Activated naive CD4-positive, alpha-beta T cell treated with anti-CD3 and anti-CD28 coated beads for 36 hours (primary cell): ENCODE measurements at regions not wholly inside any gene's neighbourhood (a gene's known extent, or its start where the extent isn't known, plus 50 kb on each side); places are given as distances from the start of the nearest gene placed in this dataset.

Experiments used
- CTCF ChIA-PET: fragments of 350-600 bp; sonication (Branson Sonifier 250); formaldehyde crosslinking; loops from one replicate; lab custom pipeline; 2021; ENCODE audit warnings: antibody characterized with exemption; lab: Charles Lee
- DNase-seq: peaks from one replicate; pipeline ENCODE4 v3.0.0-alpha.2; 2020
- H3K27ac Mint-ChIP-seq: one replicate; pipeline ENCODE4 v1.8.0; 2021; ENCODE audit warnings: mild to moderate bottlenecking, mixed read lengths
- H3K27me3 Mint-ChIP-seq: one replicate; pipeline ENCODE4 v1.8.0; 2021; ENCODE audit warnings: low read depth, mixed read lengths
- H3K36me3 Mint-ChIP-seq: one replicate; pipeline ENCODE4 v1.8.0; 2021; ENCODE audit warnings: low read depth, mixed read lengths
- H3K4me1 Mint-ChIP-seq: one replicate; pipeline ENCODE4 v1.8.0; 2021; ENCODE audit warnings: low read depth, mixed read lengths
- H3K4me3 Mint-ChIP-seq: one replicate; pipeline ENCODE4 v1.8.0; 2021; ENCODE audit warnings: mild to moderate bottlenecking, moderate library complexity, mixed read lengths
- H3K9me3 Mint-ChIP-seq: one replicate; pipeline ENCODE4 v1.8.0; 2021; ENCODE audit warnings: mixed read lengths
- intact Hi-C: fragments of 100-400 bp; cut with micrococcal nuclease; formaldehyde crosslinking; loops from one replicate; pipeline ENCODE4 v1.15.1; 2023

DNA sequence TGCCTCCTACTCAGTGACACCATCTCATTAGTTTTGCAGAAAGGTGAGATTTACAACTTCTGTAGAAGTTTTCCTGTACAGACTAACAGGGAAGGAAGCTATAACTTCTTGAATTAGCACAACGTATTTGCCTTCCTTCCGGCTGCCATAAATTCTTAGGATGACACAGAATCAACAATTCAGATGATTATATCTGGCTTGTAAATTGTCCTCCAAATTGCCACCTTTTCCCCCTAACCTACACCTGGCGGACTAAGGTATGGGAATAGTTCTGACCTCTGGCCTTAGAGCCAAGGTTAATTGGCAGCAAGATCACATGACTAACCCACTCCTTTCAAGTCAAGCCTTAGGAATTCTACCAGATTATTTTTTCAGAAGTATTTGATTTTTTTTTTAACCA lies 284.3 kb downstream of the LMO4 start:
- no peak overlapping the region for H3K27ac Mint-ChIP-seq
- CTCF ChIA-PET: no interaction called here
- intact Hi-C loops: no loop called here
- H3K9me3 Mint-ChIP-seq: no peaks in the 10 kb centered on the region
- H3K4me3 Mint-ChIP-seq: no peak overlapping the region
- no peaks in the 10 kb centered on the region for H3K36me3 Mint-ChIP-seq
- no peak for DNase-seq
- H3K4me1 Mint-ChIP-seq: no peaks in the 10 kb centered on the region
- H3K27me3 Mint-ChIP-seq: no peaks in the 10 kb centered on the region

DNA sequence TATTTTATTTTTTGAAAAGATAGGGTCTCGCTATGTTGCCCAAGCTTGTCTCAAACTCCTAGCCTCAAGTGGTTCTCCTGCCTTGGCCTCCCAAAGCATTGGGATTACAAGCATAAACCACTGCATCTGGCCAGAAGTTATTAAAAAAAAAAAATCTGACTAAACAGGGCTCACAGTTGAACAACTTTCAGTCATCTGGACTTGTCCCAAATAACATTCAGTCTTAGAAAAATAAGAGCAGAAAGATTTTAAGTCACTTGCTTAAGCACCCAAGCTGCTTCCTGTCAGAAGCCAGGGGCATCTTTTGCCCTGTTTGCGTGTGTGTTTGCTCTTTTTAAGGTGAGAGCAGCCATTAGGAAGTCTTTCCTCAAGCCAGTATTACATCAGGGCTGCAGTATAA lies 286.8 kb downstream of the LMO4 start:
- CTCF ChIA-PET: interaction anchor here (0.7 kb wide), 1 partner anchor 28 kb away, joined by 7 read pairs; no protein-coding TSS in a partner anchor
- H3K27me3 Mint-ChIP-seq: no peaks in the 10 kb centered on the region
- no peaks in the 10 kb centered on the region for H3K36me3 Mint-ChIP-seq
- no peak for DNase-seq
- no peaks in the 10 kb centered on the region for H3K4me1 Mint-ChIP-seq
- no peak overlapping the region for H3K4me3 Mint-ChIP-seq
- intact Hi-C loops: no loop called here
- H3K27ac Mint-ChIP-seq: no peak overlapping the region
- peaks cover 2% of the 10 kb centered on the region for H3K9me3 Mint-ChIP-seq

DNA sequence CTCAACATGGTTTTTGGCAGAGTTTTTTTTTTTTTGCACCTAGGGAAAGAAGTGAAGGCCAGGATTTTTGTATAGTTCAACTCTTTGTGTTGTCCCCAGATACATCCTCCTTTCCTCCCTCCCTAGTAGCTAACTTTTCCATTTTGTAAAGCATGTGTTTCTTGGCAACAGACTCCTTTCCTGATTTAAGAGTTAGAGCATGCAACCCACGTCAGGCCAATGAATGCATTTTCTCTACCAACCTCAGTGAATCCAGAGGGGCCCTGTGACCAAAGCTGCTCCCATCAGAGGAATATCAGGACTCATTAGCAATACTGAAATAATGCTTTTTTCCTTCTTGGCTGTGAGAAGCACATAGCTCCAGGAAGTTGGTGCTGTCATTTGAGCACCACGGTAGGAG lies 287.2 kb downstream of the LMO4 start:
- Mint-ChIP-seq H3K36me3 (no peaks in the 10 kb centered on the region), H3K9me3 (peaks cover 2% of the 10 kb centered on the region), H3K27me3 (no peaks in the 10 kb centered on the region), H3K4me3 (no peak overlapping the region), H3K4me1 (no peaks in the 10 kb centered on the region), H3K27ac (no peak overlapping the region)
- intact Hi-C loops: no loop called here
- CTCF ChIA-PET: interaction anchor here (0.7 kb wide), 1 partner anchor 28 kb away, joined by 7 read pairs; no protein-coding TSS in a partner anchor
- no peak for DNase-seq

DNA sequence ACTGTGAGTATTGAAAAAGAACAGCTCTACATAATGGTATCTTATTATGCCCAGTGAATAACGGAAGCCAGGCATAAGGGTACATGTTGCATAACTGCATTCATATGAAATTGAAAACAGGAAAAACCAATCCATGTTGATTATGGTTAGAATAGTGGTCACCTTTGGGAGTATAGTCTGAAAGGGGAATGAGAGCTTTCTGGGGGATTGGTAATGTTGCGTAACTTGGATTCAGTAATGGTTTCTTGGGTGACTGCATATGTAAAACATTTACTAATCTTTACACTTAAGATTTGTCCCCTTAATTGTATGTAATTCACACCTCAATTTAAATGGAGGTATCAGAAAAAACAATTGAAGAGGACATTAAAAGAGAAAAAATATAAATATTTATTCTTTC lies 292.1 kb downstream of the LMO4 start:
- H3K27me3 Mint-ChIP-seq: peaks cover 6% of the 10 kb centered on the region
- H3K4me1 Mint-ChIP-seq: no peaks in the 10 kb centered on the region
- CTCF ChIA-PET: no interaction called here
- no peak overlapping the region for H3K4me3 Mint-ChIP-seq
- H3K36me3 Mint-ChIP-seq: no peaks in the 10 kb centered on the region
- peaks cover 2% of the 10 kb centered on the region for H3K9me3 Mint-ChIP-seq
- no peak for DNase-seq
- no peak overlapping the region for H3K27ac Mint-ChIP-seq
- intact Hi-C loops: no loop called here

DNA sequence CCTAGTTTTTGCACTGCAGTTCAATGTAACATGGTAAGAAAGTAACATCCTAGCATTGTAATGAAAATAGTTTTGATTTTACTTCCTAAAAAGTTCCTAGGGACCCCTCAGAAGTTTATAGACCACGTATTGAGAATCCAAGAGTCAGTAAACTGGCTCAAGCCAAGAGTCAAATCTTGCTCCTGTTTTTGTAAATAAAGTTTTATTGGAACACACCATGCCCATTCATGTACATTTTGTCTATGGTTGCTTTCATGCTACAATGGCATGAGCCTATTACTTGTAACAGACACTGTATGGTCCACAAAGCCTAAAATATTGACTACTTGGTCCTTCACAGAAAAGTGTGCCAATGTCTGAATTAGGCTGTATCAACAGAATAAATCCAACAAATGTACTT lies 301.0 kb downstream of the LMO4 start:
- no peak for DNase-seq
- H3K27ac Mint-ChIP-seq: no peak overlapping the region
- intact Hi-C loops: loop anchor here (10.0 kb wide), 1 partner anchor 305 kb away; the partner anchor contains the start of gene LMO4
- H3K36me3 Mint-ChIP-seq: no peaks in the 10 kb centered on the region
- CTCF ChIA-PET: no interaction called here
- H3K4me3 Mint-ChIP-seq: no peak overlapping the region
- no peaks in the 10 kb centered on the region for H3K9me3 Mint-ChIP-seq
- H3K4me1 Mint-ChIP-seq: no peaks in the 10 kb centered on the region
- H3K27me3 Mint-ChIP-seq: no peaks in the 10 kb centered on the region

DNA sequence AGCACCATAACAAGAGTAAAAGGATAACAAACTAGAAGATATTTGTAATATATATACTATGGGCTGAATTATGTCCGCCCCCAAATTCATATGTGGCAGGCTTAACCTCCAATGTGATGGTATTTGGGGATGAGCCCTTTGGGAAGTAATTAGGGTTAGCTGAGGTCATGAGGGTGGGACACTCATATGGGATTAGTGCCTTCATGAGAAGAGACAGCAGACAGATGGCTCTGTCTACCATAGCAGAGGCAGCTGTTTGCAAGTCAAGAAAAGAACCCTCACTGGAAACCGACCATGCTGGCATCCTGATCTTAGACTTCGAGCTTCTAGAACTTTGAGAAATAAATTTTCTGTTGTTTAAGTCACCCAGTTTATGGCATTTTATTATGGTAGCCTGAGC lies 303.6 kb downstream of the LMO4 start:
- intact Hi-C loops: loop anchor here (10.0 kb wide), 1 partner anchor 307 kb away; the partner anchor contains the start of gene LMO4
- no peaks in the 10 kb centered on the region for H3K27me3 Mint-ChIP-seq
- CTCF ChIA-PET: no interaction called here
- no peak overlapping the region for H3K4me3 Mint-ChIP-seq
- no peaks in the 10 kb centered on the region for H3K4me1 Mint-ChIP-seq
- no peak for DNase-seq
- H3K36me3 Mint-ChIP-seq: no peaks in the 10 kb centered on the region
- H3K9me3 Mint-ChIP-seq: no peaks in the 10 kb centered on the region
- no peak overlapping the region for H3K27ac Mint-ChIP-seq

DNA sequence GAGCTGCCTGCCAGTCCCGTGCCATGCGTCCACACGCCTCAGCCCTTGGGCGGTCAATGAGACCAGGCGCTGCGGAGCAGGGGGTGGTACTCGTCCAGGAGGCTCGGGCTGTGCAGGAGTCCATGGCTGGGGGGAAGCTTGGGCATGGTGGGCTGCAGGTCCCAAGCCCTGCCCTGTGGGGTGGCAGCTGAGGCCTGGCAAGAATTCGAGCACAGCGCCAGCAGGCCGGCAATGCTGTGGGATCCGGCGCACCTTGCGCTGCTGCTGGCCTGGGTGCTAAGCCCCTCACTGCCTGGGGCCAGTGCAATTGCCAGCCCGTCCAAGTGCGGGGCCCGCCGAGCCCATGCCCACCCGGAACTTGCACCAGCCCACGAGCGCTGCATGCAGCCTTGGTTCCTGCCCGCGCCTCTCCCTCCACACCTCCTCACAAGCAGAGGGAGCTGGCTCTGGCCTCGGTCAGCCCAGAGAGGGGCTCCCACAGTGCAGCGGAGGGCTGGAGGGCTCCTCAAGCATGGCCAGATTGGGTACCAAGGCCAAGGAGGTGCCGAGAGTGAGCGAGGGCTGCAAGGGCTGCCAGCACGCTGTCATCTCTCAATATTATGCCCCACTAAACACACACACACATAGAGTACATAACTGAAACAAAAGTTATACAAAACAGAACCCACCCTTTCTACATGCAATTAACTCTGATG lies 307.7 kb downstream of the LMO4 start:
- DNase-seq: no peak
- H3K9me3 Mint-ChIP-seq: no peaks in the 10 kb centered on the region
- no peaks in the 10 kb centered on the region for H3K27me3 Mint-ChIP-seq
- no peaks in the 10 kb centered on the region for H3K36me3 Mint-ChIP-seq
- intact Hi-C loops: loop anchor here (10.0 kb wide), 1 partner anchor 312 kb away; the partner anchor contains the start of gene LMO4
- no peak overlapping the region for H3K4me3 Mint-ChIP-seq
- no peak overlapping the region for H3K27ac Mint-ChIP-seq
- no peaks in the 10 kb centered on the region for H3K4me1 Mint-ChIP-seq
- CTCF ChIA-PET: no interaction called here

DNA sequence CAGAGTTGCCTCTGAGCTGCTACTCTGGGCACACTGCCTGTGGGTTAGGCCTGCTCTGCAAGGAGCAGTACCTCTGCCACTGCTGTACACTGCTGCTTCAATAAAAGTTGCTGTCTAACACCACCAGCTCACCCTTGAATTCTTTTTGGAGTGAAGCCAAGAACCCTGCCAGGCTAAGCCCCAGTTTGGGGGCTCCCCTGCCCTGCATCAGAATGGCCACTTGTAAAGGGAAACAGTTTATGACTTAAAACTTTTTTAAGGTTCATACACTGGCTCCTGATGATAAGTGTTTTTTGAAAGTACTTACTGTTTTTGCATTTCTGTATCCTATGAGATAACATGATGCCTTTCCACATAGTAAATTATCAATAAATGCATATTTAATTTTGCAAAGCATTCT lies 310.0 kb downstream of the LMO4 start:
- Mint-ChIP-seq H3K9me3 (no peaks in the 10 kb centered on the region), H3K4me1 (no peaks in the 10 kb centered on the region), H3K27me3 (peaks cover 2% of the 10 kb centered on the region), H3K4me3 (no peak overlapping the region), H3K36me3 (no peaks in the 10 kb centered on the region), H3K27ac (no peak overlapping the region)
- CTCF ChIA-PET: interaction anchor here (0.6 kb wide), 1 partner anchor 306 kb away, joined by 3 read pairs; no protein-coding TSS in a partner anchor
- intact Hi-C loops: loop anchor here (10.0 kb wide), 1 partner anchor 314 kb away; the partner anchor contains the start of gene LMO4
- no peak for DNase-seq

DNA sequence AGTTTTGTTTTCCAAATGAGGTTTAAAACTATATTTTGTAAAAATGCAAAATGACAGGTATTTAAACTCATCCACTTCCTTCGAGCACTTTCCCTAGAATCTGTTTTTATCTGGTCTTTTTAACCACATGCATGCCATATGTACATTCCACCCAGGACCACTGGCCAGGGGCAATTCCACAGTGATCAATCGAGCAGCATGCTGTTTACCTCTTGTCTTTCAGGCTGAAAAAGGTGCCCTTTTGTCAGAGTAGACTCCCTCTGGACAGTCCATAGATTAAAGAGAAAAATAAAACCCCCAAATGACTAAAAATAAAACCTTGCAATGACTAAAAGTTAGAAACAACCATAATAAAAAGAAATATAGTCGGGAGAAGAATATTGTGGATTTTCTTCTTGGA lies 313.3 kb downstream of the LMO4 start:
- H3K9me3 Mint-ChIP-seq: no peaks in the 10 kb centered on the region
- peaks cover 2% of the 10 kb centered on the region for H3K27me3 Mint-ChIP-seq
- intact Hi-C loops: no loop called here
- H3K4me1 Mint-ChIP-seq: no peaks in the 10 kb centered on the region
- CTCF ChIA-PET: no interaction called here
- no peak overlapping the region for H3K27ac Mint-ChIP-seq
- no peak overlapping the region for H3K4me3 Mint-ChIP-seq
- no peaks in the 10 kb centered on the region for H3K36me3 Mint-ChIP-seq
- DNase-seq: no peak

DNA sequence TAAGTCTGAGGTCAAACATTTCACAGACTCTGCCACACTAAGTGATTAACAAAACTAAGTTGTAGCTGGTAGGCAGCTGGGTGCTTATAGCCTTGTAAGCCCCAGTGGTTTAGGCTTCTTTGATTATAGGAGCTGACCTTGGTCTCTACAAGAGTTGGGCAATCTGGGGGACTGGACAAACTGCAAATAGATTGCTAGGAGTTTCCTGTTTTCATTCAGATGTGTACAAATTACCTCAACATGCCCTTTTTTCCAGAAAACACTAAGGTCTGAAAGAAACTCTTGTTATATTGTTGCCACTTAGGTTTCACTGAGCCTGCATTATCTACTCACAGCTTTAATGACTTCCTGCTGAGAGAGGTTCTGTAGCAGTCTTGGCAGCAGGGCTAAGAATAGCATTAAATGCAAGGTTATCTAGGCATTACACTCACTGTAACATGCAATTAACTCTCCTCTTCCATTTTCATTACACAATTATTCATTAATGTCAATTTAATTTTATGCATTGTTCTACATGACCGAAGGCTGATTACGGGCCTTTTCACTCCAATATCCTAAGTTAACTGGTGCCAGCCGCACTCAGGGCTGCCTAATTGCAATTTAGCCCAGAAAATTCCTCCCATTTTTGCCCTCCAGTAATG lies 314.0 kb downstream of the LMO4 start:
- no peaks in the 10 kb centered on the region for H3K36me3 Mint-ChIP-seq
- intact Hi-C loops: no loop called here
- H3K27ac Mint-ChIP-seq: no peak overlapping the region
- no peaks in the 10 kb centered on the region for H3K4me1 Mint-ChIP-seq
- CTCF ChIA-PET: interaction anchor here (0.6 kb wide), 1 partner anchor 51 kb away, joined by 3 read pairs; no protein-coding TSS in a partner anchor
- H3K4me3 Mint-ChIP-seq: no peak overlapping the region
- no peaks in the 10 kb centered on the region for H3K9me3 Mint-ChIP-seq
- no peak for DNase-seq
- H3K27me3 Mint-ChIP-seq: peaks cover 2% of the 10 kb centered on the region

DNA sequence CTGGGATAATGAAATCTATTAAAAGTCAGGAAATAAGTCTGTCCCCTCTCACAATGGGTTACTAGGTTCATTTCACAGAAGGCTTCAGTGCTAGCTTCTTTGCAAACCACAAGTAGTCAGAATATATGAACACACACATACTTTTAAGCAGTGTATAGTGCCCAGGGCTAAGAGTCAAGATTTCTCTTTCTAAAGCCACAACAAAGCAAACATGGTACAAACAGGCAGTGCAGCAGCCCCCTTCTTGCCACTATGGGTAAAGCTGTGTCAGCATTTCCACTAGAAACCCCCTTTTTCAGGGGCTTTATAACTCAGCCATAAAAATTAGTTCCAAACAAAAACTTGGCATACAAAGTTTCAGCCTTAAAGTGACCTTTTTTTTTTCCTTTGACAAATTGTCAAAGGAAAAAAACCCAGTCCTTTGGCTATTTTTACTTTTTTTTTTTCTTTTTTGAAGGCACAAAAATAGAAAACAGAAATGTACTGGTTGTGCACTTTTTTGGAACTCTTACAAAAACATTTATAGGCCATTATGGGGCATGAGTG lies 315.4 kb downstream of the LMO4 start:
- CTCF ChIA-PET: interaction anchor here (0.6 kb wide), 1 partner anchor 28 kb away, joined by 7 read pairs; no protein-coding TSS in a partner anchor
- DNase-seq: no peak
- Mint-ChIP-seq H3K36me3 (no peaks in the 10 kb centered on the region), H3K27ac (no peak overlapping the region), H3K27me3 (peaks cover 2% of the 10 kb centered on the region), H3K9me3 (no peaks in the 10 kb centered on the region), H3K4me3 (no peak overlapping the region), H3K4me1 (no peaks in the 10 kb centered on the region)
- intact Hi-C loops: no loop called here

DNA sequence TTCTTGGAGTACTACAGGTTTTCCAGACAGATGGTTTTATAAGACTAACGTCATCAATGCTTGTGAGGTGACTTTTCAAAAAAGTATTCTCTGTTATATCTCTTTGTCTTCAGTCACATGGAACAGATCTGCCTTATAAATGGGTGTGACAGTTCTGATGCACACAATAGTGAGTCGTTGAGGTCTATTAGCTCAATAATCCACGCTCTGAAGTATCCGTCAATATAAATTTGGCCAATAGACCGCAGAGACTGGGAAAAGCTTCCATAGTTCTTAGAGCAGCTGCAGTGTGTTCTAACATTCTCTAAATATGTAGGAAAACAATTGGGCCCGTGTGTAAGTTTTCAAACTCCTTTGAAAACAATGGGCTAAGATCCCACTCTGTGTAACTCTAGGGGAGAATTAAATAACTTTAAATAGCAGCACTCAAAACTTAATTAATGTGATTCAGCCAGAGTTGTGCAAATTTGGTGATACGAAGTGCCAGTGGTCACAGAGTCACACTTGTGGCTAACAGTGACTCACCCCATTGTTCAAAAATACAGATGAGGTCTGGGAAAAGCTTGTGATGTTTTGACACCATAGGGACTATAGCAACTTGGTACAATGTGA lies 316.0 kb downstream of the LMO4 start:
- no peak for DNase-seq
- CTCF ChIA-PET: no interaction called here
- H3K9me3 Mint-ChIP-seq: no peaks in the 10 kb centered on the region
- no peak overlapping the region for H3K27ac Mint-ChIP-seq
- no peaks in the 10 kb centered on the region for H3K36me3 Mint-ChIP-seq
- H3K4me3 Mint-ChIP-seq: no peak overlapping the region
- H3K4me1 Mint-ChIP-seq: no peaks in the 10 kb centered on the region
- intact Hi-C loops: no loop called here
- peaks cover 2% of the 10 kb centered on the region for H3K27me3 Mint-ChIP-seq
